UCSD-AML1 (cell line): ENCODE measurements at regions not wholly inside any gene's neighbourhood (a gene's known extent, or its start where the extent isn't known, plus 50 kb on each side); places are given as distances from the start of the nearest gene placed in this dataset.
"Not testable (repeated sequence)": the region's sequence is repeated elsewhere in the genome, so short reads cannot be mapped to it uniquely, and the experiment has no call there.

Source experiments
- DNase-seq: peaks from one replicate; lab custom pipeline; 2025; ENCODE audit not compliant: unreplicated experiment; lab: John Stamatoyannopoulos, UW

- DNase-seq = no peak
Observed at GRCh38 chr2:65749545-65749944, 317.1 kb upstream of the SPRED2 start.

GRCh38 chr2:65747875-65748274, 315.5 kb upstream of the SPRED2 start:
- DNase-seq = not testable (repeated sequence)

DNA sequence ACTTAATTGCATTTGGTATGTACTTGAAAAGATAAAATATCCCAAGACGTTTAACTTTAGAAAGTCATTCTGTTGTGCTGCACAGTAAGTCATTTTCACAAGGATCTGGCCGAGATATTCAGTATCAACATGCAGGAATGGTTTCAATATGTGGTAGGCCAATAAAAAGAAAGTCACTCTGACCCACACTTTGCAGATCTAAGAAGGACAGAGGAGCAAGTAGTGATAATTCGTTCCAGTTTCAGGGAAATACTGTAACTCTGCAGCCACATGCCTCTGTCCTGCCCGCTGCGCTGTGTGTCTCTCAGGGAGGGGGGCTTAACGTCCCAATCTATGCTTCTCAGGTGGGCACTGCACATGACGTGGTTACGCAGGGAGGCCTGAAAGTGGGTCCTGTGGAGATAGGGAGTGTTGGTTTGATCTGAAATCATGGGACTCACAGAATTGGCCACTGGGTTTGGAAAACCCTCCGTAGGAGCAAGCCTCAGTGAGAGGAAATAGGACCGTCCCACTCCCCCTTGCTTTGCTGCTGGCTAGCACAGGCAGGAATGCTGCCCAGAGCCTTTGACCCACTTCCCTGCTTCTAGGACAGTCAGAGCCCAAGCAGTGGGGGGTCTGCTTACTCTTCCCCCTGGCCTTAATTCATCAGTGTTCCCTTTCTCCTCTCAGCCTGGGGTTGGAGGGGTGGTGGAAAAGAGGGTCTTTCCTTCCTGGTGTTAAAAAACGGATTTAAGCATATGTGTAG, 314.7 kb upstream of the SPRED2 start:
- DNase-seq = no peak

DNA sequence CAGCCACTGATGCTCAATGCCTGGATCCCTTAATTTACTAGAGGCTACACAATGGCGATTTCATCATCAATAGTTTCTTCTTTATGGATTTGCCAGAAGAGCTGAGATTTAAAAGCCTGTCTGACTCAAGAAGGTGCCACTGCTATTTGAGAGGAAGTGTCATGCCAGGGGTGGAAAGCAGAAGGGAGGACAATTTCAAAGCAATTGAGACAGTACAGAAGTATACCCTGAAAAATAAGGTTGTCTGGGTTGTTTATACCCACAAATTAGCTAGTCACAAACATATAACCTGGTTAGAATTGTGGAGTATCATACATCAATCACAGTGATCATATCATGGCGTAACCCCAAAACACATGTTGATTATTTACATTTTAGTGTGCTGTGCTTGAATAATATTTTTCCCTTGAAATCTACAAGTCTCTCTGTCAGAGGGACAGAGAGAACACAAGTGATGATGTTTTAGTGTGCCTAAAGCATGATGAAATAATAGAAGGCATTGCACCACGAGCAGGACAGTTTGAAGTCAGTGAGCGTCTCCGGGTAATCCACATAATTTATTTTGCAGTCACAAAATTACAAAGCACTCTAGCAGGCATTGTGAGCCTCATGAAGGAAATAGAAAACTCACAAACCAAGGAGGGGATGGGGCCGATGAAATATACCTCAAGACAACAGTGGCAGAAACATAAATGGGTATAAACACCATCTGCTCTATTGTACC, 312.2 kb upstream of the SPRED2 start:
- DNase-seq = no peak

DNA sequence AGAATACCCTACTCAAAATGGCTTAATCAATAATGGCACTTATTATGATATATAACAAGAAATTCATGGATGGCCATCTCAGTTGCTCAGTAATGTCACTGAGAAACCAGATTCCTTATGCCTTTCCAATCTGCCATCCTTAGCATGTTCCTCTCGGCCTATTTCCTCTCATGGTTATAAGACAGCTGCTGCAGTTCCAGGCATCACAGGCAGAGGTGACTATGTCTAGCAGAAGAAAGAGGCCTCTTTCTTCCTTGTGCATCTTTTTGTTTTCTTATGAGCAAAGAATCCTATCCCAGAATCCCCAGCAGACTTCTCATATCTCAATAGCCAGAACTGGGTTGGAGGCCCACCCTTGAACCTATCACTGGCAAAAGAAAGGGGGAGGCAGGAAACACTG, 310.6 kb upstream of the SPRED2 start:
- no peak for DNase-seq

GRCh38 chr2:65739927-65740326, 307.5 kb upstream of the SPRED2 start:
- no peak for DNase-seq

- DNase-seq = no peak
Observed at GRCh38 chr2:65737452-65738011, 305.1 kb upstream of the SPRED2 start.

- DNase-seq = no peak
Observed at GRCh38 chr2:65731476-65731875, 299.1 kb upstream of the SPRED2 start.

- DNase-seq = no peak
Observed at GRCh38 chr2:65730186-65730585, 297.8 kb upstream of the SPRED2 start.

- DNase-seq = no peak
Observed at GRCh38 chr2:65729246-65729645, 296.8 kb upstream of the SPRED2 start.

DNA sequence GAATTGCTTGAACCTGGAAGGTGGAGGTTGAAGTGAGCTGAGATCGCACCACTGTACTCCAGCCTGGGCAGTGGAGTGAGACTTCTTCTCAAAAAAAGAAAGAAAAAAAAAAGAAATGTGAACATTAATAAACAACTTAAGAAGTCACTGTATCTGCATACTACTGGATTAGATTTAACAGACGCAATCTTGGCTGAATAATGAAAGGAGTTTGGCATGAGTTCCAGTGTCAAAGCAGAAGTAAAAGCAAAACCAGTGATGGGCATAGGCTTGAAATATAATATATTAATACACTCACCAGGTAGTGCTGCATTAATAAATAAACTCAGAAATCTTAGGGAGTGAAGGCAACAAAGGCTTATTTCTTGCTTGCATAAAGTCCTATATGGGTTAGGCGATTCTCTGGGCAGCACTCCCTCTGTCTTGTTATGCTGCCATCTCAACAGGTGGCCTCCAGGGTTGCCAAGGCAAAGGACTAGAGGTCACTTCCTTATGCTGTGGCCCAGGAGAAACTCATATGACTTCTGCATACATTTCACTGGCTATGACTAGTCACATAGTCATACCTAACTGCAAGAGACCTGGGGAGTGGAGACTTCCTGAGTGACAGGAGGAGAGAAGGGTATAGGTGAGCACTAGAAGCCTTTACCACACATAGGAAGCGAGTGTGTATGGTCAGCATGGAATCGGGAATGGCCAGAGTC, 296.2 kb upstream of the SPRED2 start:
- DNase-seq = no peak

GRCh38 chr2:65727816-65728215, 295.4 kb upstream of the SPRED2 start:
- no peak for DNase-seq

GRCh38 chr2:65727381-65727780, 295.0 kb upstream of the SPRED2 start:
- no peak for DNase-seq

DNA sequence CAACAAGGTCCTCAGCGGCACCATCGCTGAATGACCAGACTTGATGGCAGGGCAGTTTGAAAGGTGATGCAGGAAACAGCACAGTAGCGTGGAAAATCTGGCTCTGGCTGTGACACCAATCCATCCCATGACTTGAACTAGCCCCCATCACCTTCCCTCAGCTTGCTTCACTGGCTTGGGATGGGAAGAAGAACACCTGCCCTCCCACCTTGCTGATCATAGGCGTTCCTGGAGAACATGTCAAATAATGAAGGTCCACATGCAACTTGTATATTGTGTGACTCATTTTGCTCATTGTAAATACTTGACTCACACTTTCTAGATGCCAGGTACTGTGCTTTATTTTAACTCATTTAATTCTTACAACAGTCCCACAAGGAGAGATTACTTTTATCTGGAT, 292.4 kb upstream of the SPRED2 start:
- DNase-seq = no peak

DNA sequence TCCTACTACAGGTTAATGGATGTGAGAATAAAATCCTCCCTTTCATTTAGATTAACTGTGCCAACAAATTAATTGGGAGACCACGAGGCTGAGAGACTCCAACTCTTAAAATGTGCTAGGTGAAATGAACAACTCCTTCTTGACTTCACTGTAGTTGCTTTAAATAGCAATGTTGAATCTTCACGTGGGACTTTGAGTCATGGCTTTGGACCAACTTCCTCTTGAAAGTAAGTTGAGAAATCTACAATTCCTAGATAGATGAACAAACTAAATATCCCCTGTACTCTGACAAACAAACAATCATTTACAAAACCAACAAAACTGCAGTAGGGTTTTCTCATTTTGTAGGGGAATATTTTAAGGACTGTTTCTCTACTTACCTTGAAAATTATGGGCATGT, 291.9 kb upstream of the SPRED2 start:
- DNase-seq = no peak

DNA sequence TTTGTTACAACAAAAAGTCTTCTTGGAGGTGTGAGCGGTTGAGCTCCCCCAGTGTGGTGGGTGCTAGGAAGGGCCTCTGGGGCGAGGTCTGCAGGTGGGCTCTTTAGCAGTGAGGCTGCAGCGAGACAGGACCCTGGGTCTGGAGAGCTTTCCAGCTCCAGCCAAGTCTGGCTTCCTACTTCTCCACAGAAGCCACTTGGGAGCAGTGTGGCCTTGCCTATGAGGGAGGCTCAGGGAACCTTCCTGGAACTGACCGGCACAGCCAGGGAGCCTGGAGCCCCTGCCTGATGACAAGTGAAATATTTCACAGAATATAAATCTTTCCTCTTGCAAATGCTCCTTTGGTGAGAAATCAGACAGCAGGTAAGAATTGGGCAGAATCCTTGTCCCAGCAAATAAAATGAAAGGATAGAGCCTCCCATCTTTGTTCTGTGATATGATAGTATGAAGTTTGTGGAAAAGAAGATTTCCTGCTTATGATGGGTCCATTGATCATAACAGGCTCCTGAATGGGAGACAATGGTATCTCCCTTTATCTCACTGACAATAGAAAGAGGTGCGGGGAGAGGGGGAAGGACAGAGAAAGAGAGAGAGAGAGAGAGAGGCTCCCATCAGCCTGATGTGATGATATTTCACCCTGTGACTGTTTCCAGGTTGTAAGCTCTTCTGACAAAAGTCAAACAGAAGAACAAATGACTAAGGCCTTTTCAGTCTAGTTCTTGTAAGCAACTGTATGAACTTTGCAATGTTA, 289.8 kb upstream of the SPRED2 start:
- DNase-seq = peak; percentile 22

DNA sequence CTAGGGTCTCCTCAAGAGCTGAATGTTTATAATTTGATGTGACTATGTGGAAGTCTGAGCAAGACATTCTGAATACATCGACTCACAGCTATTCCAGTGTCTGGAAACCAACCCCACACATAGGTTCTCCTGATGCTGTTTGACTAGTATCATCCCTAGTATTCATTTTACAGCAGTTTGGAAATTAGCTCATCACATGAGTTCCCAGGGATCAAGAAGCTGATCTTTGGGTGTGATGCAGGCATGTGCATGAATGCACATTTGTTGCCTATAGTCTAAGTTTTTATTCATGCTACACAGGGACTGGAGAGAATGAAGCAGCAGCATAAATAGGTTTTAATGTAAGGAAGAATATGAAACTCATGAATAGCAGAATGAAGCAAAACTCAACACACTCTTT, 284.3 kb upstream of the SPRED2 start:
- DNase-seq = no peak

- no peak for DNase-seq
Observed at GRCh38 chr2:65715323-65715722, 282.9 kb upstream of the SPRED2 start.

DNA sequence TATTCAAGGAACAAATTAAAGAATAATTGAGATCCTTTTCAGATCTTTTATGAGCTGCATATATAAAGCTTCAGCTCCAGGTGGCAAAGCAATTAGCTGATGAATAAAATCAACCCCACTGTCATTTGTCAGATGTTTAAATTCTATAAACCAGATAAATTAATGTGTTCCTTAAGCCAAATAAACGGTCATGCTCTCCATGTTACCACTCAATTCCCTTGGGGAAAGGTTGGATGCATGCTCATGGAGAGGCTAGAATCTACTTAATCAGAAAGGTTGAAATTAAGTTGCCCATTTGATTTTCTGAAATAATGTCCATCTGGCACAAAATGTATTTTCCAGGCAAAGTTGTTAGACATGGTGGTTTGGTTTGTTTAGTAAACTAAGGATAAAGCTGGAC, 282.5 kb upstream of the SPRED2 start:
- DNase-seq = no peak

- no peak for DNase-seq
Observed at GRCh38 chr2:65711863-65712262, 279.5 kb upstream of the SPRED2 start.

DNA sequence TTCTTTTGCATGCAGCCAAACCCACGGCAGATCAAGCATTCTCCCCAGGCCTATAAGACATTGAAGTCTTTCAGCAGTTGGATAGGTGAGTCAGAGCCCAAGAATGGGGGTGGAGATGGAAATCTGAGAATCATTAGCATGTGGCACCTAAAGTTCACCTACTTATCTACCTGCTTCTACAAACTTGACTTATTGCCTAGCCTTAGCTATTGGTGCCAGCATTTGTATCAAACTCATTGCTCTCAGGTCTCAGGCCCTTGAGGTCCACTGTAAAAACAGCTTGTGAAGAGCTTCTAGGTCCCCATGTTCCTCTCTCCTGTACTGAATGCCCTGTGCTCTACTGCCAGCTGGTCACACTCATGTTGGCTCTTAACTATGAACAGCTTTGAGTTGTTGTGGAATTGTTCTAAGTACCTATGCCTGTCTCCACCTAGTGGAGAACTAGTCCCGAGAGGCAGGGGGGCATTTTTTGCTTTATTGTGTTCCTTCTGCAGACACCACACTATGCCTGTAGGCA, 278.4 kb upstream of the SPRED2 start:
- DNase-seq = no peak
